ENCODE measurements at regions not wholly inside any gene's neighbourhood (a gene's known extent, or its start where the extent isn't known, plus 50 kb on each side); places are given as distances from the start of the nearest gene placed in this dataset.

DNA sequence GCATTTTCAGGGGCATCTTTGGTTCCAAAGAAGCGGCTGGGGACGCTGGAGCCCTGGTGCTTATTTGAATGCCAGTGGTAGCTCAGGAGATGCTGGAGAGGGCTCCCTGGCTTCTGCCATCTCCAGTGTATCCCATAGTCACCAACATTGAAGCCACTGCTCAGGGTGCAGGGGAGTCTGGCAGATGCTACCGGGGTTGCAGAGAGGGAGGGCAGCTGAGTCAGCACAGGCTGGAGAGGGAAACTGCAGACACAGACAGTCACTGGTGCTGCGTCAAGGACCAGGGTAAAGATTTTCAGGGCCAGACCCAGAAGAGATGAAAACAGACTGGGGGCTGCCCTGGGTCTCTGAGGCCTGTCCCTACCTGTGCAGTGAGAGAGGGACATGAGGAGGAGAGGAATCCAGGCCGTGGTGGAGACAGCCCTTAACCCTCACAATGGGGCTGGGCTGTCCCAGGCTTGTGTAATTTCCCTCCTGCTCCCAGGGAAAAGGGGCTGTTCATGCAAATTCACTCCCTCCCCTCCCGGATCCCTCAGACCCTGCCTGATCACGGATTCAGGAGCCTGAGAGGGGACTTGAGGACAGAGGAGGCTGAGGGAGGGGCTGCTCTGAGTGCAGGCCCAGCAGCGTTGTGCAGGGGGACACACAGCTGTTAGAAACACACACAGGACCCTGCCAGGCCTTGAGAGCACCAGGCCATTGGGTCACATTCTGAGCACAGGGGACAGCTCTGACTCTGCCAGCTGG lies 126.9 kb upstream of the GRK3 start:
- no peak overlapping the region for H3K9ac ChIP-seq (ENCODE audit: low read length)
- H3K4me1 ChIP-seq (ENCODE audit: insufficient read depth, low read length), result no peaks in the 10 kb centered on the region
- no peaks in the 10 kb centered on the region for H3F3A ChIP-seq (ENCODE audit: low read length, unreplicated experiment)
- no peak overlapping the region for H3K4me3 ChIP-seq (ENCODE audit: low read length)
- no TSS peak for BruUV-seq (replicated peaks)
- no peak overlapping the region for H3K4me2 ChIP-seq (ENCODE audit: low read length)
- H3K36me3 ChIP-seq (ENCODE audit: low read depth, low read length), result no peaks in the 10 kb centered on the region
- ChIA-PET CTCF (no interaction called here), POLR2A (ENCODE audit: unreplicated experiment) (no interaction called here)
- H3K79me2 ChIP-seq (ENCODE audit: low read length), result no peaks in the 10 kb centered on the region
- no peak overlapping the region for H3K27ac ChIP-seq (ENCODE audit: low read length)
- DNase-seq, result no peak
- no peaks in the 10 kb centered on the region for H3K27me3 ChIP-seq (ENCODE audit: low read length)
- TF ChIP-seq EZH2 (IDR thresholded peaks at IDR 0.05; ENCODE audit: low read length, unreplicated experiment) (no peak), EZH2phosphoT487 (IDR thresholded peaks at IDR 0.05; ENCODE audit: borderline replicate concordance, low read length) (no peak)
- TF ChIP-seq, protein P1, sequence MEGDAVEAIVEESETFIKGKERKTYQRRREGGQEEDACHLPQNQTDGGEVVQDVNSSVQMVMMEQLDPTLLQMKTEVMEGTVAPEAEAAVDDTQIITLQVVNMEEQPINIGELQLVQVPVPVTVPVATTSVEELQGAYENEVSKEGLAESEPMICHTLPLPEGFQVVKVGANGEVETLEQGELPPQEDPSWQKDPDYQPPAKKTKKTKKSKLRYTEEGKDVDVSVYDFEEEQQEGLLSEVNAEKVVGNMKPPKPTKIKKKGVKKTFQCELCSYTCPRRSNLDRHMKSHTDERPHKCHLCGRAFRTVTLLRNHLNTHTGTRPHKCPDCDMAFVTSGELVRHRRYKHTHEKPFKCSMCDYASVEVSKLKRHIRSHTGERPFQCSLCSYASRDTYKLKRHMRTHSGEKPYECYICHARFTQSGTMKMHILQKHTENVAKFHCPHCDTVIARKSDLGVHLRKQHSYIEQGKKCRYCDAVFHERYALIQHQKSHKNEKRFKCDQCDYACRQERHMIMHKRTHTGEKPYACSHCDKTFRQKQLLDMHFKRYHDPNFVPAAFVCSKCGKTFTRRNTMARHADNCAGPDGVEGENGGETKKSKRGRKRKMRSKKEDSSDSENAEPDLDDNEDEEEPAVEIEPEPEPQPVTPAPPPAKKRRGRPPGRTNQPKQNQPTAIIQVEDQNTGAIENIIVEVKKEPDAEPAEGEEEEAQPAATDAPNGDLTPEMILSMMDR (conservative IDR thresholded peaks at IDR 0.05; ENCODE audit: low read depth, low read length), result no peak
- no peaks in the 10 kb centered on the region for H4K20me1 ChIP-seq (ENCODE audit: low read length)
- no peaks in the 10 kb centered on the region for H3K9me3 ChIP-seq (ENCODE audit: low read length)
- intact Hi-C loops (cut with micrococcal nuclease), result no loop called here
- H2AFZ ChIP-seq (ENCODE audit: low read length), result no peak overlapping the region
- no peak for ATAC-seq
- no peaks in the 10 kb centered on the region for H3K9me2 ChIP-seq (replicated peaks; ENCODE audit: low read length)

DNA sequence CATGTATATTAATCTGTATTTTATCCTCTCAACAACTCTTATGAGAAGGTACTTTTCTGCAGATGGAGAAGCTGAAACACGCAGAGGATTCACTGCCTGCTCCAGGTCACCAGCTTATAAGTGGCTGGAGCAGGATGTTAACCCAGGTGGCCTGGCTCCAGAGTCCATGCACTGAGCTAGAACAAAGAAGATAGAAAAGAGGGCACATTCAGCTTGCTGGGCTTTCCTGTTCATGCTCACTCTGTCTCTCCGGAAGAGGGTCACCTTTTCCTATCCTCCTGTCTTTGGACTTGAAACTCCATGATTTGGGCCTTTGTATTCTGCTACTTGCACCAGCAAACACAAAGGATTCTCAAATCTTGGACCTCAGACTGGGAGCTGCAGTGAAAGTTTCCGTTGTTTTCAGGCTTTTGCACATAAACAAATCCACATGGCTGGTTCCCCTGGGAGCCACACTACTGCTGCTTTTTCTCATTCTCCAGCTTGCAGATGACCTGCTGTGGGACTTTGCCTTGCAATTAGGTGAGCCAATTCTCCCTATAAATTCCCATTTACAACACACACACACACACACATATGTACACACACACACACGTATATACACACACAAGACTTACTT lies 117.3 kb upstream of the GRK3 start:
- Histone ChIP-seq H3K79me2 (ENCODE audit: low read length) (peaks cover 43% of the 10 kb centered on the region), H3F3A (ENCODE audit: low read length, unreplicated experiment) (no peaks in the 10 kb centered on the region), H3K4me3 (ENCODE audit: low read length) (no peak overlapping the region), H3K27me3 (ENCODE audit: low read length) (no peaks in the 10 kb centered on the region), H2AFZ (ENCODE audit: low read length) (no peak overlapping the region), H4K20me1 (ENCODE audit: low read length) (peaks cover 14% of the 10 kb centered on the region; the same call in 1 of the 2 replicates), H3K4me1 (ENCODE audit: insufficient read depth, low read length) (peaks cover 5% of the 10 kb centered on the region; the same call in 1 of the 2 replicates), H3K4me2 (ENCODE audit: low read length) (no peak overlapping the region), H3K27ac (ENCODE audit: low read length) (no peak overlapping the region), H3K9me3 (ENCODE audit: low read length) (no peaks in the 10 kb centered on the region), H3K9me2 (replicated peaks; ENCODE audit: low read length) (no peaks in the 10 kb centered on the region), H3K36me3 (ENCODE audit: low read depth, low read length) (no peaks in the 10 kb centered on the region), H3K9ac (ENCODE audit: low read length) (no peak overlapping the region)
- intact Hi-C loops (cut with micrococcal nuclease), result loop anchor here (5.0 to 10.0 kb wide), 2 partner anchors 82 to 210 kb away; no protein-coding TSS in a partner anchor
- no peak for ATAC-seq
- POLR2A ChIA-PET (ENCODE audit: unreplicated experiment), result no interaction called here
- BruUV-seq (replicated peaks), result no TSS peak
- CTCF ChIA-PET, result no interaction called here
- TF ChIP-seq EZH2phosphoT487 (IDR thresholded peaks at IDR 0.05; ENCODE audit: borderline replicate concordance, low read length), result no peak
- TF ChIP-seq EZH2 (IDR thresholded peaks at IDR 0.05; ENCODE audit: low read length, unreplicated experiment), result no peak
- TF ChIP-seq, protein P1 (conservative IDR thresholded peaks at IDR 0.05; ENCODE audit: low read depth, low read length), result no peak
- no peak for DNase-seq

Measured in PC-3 (cell line).